ENCODE measurements at regions not wholly inside any gene's neighbourhood (a gene's known extent, or its start where the extent isn't known, plus 50 kb on each side); places are given as distances from the start of the nearest gene placed in this dataset.

DNA sequence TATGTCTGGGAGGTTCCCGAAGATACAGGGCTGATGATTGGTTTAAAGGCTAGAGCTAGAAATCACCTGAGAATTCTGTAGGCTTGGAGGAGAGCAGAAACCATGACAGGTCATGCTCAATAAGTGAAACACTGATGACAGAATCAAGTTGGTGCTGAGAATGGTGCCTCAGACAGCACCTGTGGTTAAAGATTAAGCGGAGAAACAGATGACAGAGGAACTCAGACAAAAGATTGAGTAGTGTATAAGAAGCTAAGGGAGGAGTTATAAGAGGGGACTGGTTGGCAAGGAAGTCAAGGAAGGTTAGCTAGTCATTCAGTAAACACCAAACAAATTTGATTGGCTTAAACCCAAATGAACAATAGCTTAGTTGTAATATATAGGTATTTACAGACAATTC lies 385.4 kb upstream of the CNKSR2 start:
- no peaks in the 10 kb centered on the region for H3K9me3 ChIP-seq
- no peaks in the 10 kb centered on the region for H3K36me3 ChIP-seq
- H3K27ac ChIP-seq = no peak overlapping the region
- H3K27me3 ChIP-seq = no peaks in the 10 kb centered on the region
- no peaks in the 10 kb centered on the region for H3K4me1 ChIP-seq (ENCODE audit: control insufficient read depth in 1 of 2, insufficient read depth in 1 of 2, low read depth in 1 of 2, low read length in 1 of 2)
- no peak for TF ChIP-seq CTCF (IDR thresholded peaks at IDR 0.05)
- no peak overlapping the region for H3K4me3 ChIP-seq (ENCODE audit: low read depth in 1 of 2, low read length in 1 of 2)

DNA sequence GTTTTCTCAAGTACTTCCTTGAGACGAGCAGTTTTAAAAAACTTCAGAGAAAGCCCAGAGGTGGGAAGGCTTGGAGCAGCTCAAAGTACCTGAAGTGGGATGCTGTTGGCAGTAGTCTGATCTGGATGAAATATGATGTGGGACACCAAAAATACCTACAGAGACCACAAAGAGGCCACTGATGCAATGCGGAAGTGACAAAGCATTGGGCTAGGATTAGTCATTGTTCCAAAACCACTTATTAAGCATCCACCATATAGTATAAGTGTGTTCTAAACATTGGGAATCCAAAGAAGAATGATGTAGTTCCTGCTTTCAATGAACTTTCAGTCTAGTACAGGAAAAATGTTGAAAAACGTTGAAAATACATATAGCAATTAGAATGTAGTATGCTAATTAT lies 386.1 kb upstream of the CNKSR2 start:
- H3K36me3 ChIP-seq = no peaks in the 10 kb centered on the region
- H3K27me3 ChIP-seq = no peaks in the 10 kb centered on the region
- no peak overlapping the region for H3K27ac ChIP-seq
- H3K4me1 ChIP-seq (ENCODE audit: control insufficient read depth in 1 of 2, insufficient read depth in 1 of 2, low read depth in 1 of 2, low read length in 1 of 2) = no peaks in the 10 kb centered on the region
- H3K9me3 ChIP-seq = no peaks in the 10 kb centered on the region
- no peak overlapping the region for H3K4me3 ChIP-seq (ENCODE audit: low read depth in 1 of 2, low read length in 1 of 2)
- no peak for TF ChIP-seq CTCF (IDR thresholded peaks at IDR 0.05)

DNA sequence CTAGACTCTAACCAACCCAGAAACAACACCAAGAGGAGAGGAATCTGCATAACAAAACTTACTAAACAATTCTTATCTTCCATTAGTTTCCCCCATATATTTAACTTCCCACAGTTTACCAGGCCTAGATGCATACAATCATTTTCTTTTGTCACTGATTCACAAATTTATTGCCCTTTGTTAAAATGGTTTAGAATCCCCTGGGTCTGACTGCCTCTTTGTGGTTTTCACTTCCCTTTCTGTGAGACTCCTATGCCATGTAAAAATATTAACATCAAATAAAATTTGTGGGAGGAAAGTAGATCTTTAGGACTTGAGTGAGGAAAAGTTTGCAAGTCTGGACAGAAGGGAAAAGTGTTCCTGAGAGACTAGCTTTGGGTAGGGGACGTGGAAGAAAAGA lies 393.8 kb upstream of the CNKSR2 start:
- Histone ChIP-seq H3K36me3 (no peaks in the 10 kb centered on the region), H3K4me3 (ENCODE audit: low read depth in 1 of 2, low read length in 1 of 2) (no peak overlapping the region), H3K9me3 (no peaks in the 10 kb centered on the region), H3K27ac (no peak overlapping the region), H3K4me1 (ENCODE audit: control insufficient read depth in 1 of 2, insufficient read depth in 1 of 2, low read depth in 1 of 2, low read length in 1 of 2) (no peaks in the 10 kb centered on the region), H3K27me3 (no peaks in the 10 kb centered on the region)
- TF ChIP-seq CTCF (IDR thresholded peaks at IDR 0.05) = no peak

GRCh38 chrX:20974326-20974725 lies 399.9 kb upstream of the CNKSR2 start:
- no peaks in the 10 kb centered on the region for H3K9me3 ChIP-seq
- H3K27ac ChIP-seq = no peak overlapping the region
- H3K27me3 ChIP-seq = no peaks in the 10 kb centered on the region
- TF ChIP-seq CTCF (IDR thresholded peaks at IDR 0.05) = no peak
- no peaks in the 10 kb centered on the region for H3K4me1 ChIP-seq (ENCODE audit: control insufficient read depth in 1 of 2, insufficient read depth in 1 of 2, low read depth in 1 of 2, low read length in 1 of 2)
- H3K4me3 ChIP-seq (ENCODE audit: low read depth in 1 of 2, low read length in 1 of 2) = no peak overlapping the region
- H3K36me3 ChIP-seq = no peaks in the 10 kb centered on the region

DNA sequence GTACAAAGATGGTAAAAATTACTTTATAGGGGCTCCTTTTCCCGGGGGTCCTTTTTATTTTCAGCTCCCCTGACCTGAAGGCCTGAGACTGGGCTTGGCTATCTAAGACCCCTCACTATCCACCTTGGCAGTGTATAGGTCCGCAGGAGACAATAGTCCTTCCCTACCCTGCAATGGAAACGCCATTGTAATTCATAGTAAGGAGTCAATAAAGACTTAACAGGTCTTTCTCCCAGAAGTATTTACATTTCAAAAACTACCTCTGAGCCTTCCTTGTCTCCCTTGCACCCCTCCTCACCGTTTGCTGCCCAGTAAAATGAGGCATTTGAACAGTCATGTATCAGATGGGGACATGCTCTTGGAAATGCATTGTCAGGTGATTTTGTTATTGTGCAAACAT lies 401.2 kb upstream of the CNKSR2 start:
- Histone ChIP-seq H3K4me3 (ENCODE audit: low read depth in 1 of 2, low read length in 1 of 2) (no peak overlapping the region), H3K27me3 (no peaks in the 10 kb centered on the region), H3K9me3 (no peaks in the 10 kb centered on the region), H3K27ac (no peak overlapping the region), H3K36me3 (no peaks in the 10 kb centered on the region), H3K4me1 (ENCODE audit: control insufficient read depth in 1 of 2, insufficient read depth in 1 of 2, low read depth in 1 of 2, low read length in 1 of 2) (no peaks in the 10 kb centered on the region)
- no peak for TF ChIP-seq CTCF (IDR thresholded peaks at IDR 0.05)

- Histone ChIP-seq H3K27me3 (no peaks in the 10 kb centered on the region), H3K27ac (no peak overlapping the region), H3K36me3 (no peaks in the 10 kb centered on the region), H3K9me3 (no peaks in the 10 kb centered on the region), H3K4me3 (ENCODE audit: low read depth in 1 of 2, low read length in 1 of 2) (no peak overlapping the region), H3K4me1 (ENCODE audit: control insufficient read depth in 1 of 2, insufficient read depth in 1 of 2, low read depth in 1 of 2, low read length in 1 of 2) (no peaks in the 10 kb centered on the region)
- TF ChIP-seq CTCF (IDR thresholded peaks at IDR 0.05) = no peak
Measured at GRCh38 chrX:20971250-20971649, 403.0 kb upstream of the CNKSR2 start.
